ENCODE measurements at regions not wholly inside any gene's neighbourhood (a gene's known extent, or its start where the extent isn't known, plus 50 kb on each side); places are given as distances from the start of the nearest gene placed in this dataset.

- CTCF ChIA-PET: no interaction called here
- no peak overlapping the region for H3K9ac ChIP-seq (ENCODE audit: low read length)
- H3K36me3 ChIP-seq (ENCODE audit: low read depth, low read length): no peaks in the 10 kb centered on the region
- H3K27me3 ChIP-seq (ENCODE audit: low read length): no peaks in the 10 kb centered on the region
- intact Hi-C loops (cut with micrococcal nuclease): no loop called here
- TF ChIP-seq EZH2phosphoT487 (IDR thresholded peaks at IDR 0.05; ENCODE audit: borderline replicate concordance, low read length) (no peak), CTCF (conservative IDR thresholded peaks at IDR 0.05; ENCODE audit: low read depth, low read length) (no peak), EZH2 (IDR thresholded peaks at IDR 0.05; ENCODE audit: low read length, unreplicated experiment) (no peak)
- POLR2A ChIA-PET (ENCODE audit: unreplicated experiment): no interaction called here
- H3K4me2 ChIP-seq (ENCODE audit: low read length): no peak overlapping the region
- H3F3A ChIP-seq (ENCODE audit: low read length, unreplicated experiment): no peaks in the 10 kb centered on the region
- no peak overlapping the region for H3K4me3 ChIP-seq (ENCODE audit: low read length)
- H2AFZ ChIP-seq (ENCODE audit: low read length): no peak overlapping the region
- no peaks in the 10 kb centered on the region for H3K9me3 ChIP-seq (ENCODE audit: low read length)
- no peak overlapping the region for H3K27ac ChIP-seq (ENCODE audit: low read length)
- no peak for ATAC-seq
- H3K79me2 ChIP-seq (ENCODE audit: low read length): no peaks in the 10 kb centered on the region
- BruUV-seq (replicated peaks): no TSS peak
- H3K9me2 ChIP-seq (replicated peaks; ENCODE audit: low read length): no peaks in the 10 kb centered on the region
- H3K4me1 ChIP-seq (ENCODE audit: insufficient read depth, low read length): peaks cover 4% of the 10 kb centered on the region; the same call in 1 of the 2 replicates
- H4K20me1 ChIP-seq (ENCODE audit: low read length): no peaks in the 10 kb centered on the region
- DNase-seq: no peak
These were observed 124.5 kb upstream of the CSNK1A1L start for GRCh38 chr13:37229931-37230330.

- Histone ChIP-seq H3K4me2 (ENCODE audit: low read length) (no peak overlapping the region), H3K36me3 (ENCODE audit: low read depth, low read length) (no peaks in the 10 kb centered on the region), H3K79me2 (ENCODE audit: low read length) (no peaks in the 10 kb centered on the region), H4K20me1 (ENCODE audit: low read length) (no peaks in the 10 kb centered on the region), H3K4me3 (ENCODE audit: low read length) (no peak overlapping the region), H3K27ac (ENCODE audit: low read length) (no peak overlapping the region), H3K9me3 (ENCODE audit: low read length) (no peaks in the 10 kb centered on the region), H3K4me1 (ENCODE audit: insufficient read depth, low read length) (peaks cover 4% of the 10 kb centered on the region; the same call in 1 of the 2 replicates), H3K9me2 (replicated peaks; ENCODE audit: low read length) (no peaks in the 10 kb centered on the region), H2AFZ (ENCODE audit: low read length) (no peak overlapping the region), H3K9ac (ENCODE audit: low read length) (no peak overlapping the region), H3K27me3 (ENCODE audit: low read length) (no peaks in the 10 kb centered on the region), H3F3A (ENCODE audit: low read length, unreplicated experiment) (no peaks in the 10 kb centered on the region)
- intact Hi-C loops (cut with micrococcal nuclease): no loop called here
- POLR2A ChIA-PET (ENCODE audit: unreplicated experiment): no interaction called here
- DNase-seq (peak; percentile 56), ATAC-seq (peak; percentile 70)
- no peak for TF ChIP-seq EZH2phosphoT487 (IDR thresholded peaks at IDR 0.05; ENCODE audit: borderline replicate concordance, low read length)
- no peak for TF ChIP-seq CTCF (conservative IDR thresholded peaks at IDR 0.05; ENCODE audit: low read depth, low read length)
- TF ChIP-seq EZH2 (IDR thresholded peaks at IDR 0.05; ENCODE audit: low read length, unreplicated experiment): no peak
- CTCF ChIA-PET: no interaction called here
- BruUV-seq (replicated peaks): no TSS peak
These were observed 121.5 kb upstream of the CSNK1A1L start for GRCh38 chr13:37226971-37227370.

- no peak overlapping the region for H3K27ac ChIP-seq (ENCODE audit: low read length)
- H3K9ac ChIP-seq (ENCODE audit: low read length): no peak overlapping the region
- no peaks in the 10 kb centered on the region for H3K9me2 ChIP-seq (replicated peaks; ENCODE audit: low read length)
- no TSS peak for BruUV-seq (replicated peaks)
- CTCF ChIA-PET: no interaction called here
- H2AFZ ChIP-seq (ENCODE audit: low read length): no peak overlapping the region
- no peaks in the 10 kb centered on the region for H3K9me3 ChIP-seq (ENCODE audit: low read length)
- no peaks in the 10 kb centered on the region for H3K79me2 ChIP-seq (ENCODE audit: low read length)
- POLR2A ChIA-PET (ENCODE audit: unreplicated experiment): no interaction called here
- TF ChIP-seq EZH2phosphoT487 (IDR thresholded peaks at IDR 0.05; ENCODE audit: borderline replicate concordance, low read length) (no peak), EZH2 (IDR thresholded peaks at IDR 0.05; ENCODE audit: low read length, unreplicated experiment) (no peak), CTCF (conservative IDR thresholded peaks at IDR 0.05; ENCODE audit: low read depth, low read length) (no peak)
- DNase-seq (no peak), ATAC-seq (peak; percentile 15; the same call in 1 of the 2 replicates)
- H3K27me3 ChIP-seq (ENCODE audit: low read length): no peaks in the 10 kb centered on the region
- H3K36me3 ChIP-seq (ENCODE audit: low read depth, low read length): no peaks in the 10 kb centered on the region
- H4K20me1 ChIP-seq (ENCODE audit: low read length): no peaks in the 10 kb centered on the region
- no peaks in the 10 kb centered on the region for H3F3A ChIP-seq (ENCODE audit: low read length, unreplicated experiment)
- no peak overlapping the region for H3K4me3 ChIP-seq (ENCODE audit: low read length)
- no peak overlapping the region for H3K4me2 ChIP-seq (ENCODE audit: low read length)
- peaks cover 4% of the 10 kb centered on the region; the same call in 1 of the 2 replicates for H3K4me1 ChIP-seq (ENCODE audit: insufficient read depth, low read length)
- intact Hi-C loops (cut with micrococcal nuclease): no loop called here
These were observed 120.1 kb upstream of the CSNK1A1L start for GRCh38 chr13:37225414-37226070.
